H1 (cell line): ENCODE measurements at regions not wholly inside any gene's neighbourhood (a gene's known extent, or its start where the extent isn't known, plus 50 kb on each side); places are given as distances from the start of the nearest gene placed in this dataset.

Experiments used
- CEBPB ChIP-seq: IDR thresholded peaks from 2 replicates; pipeline ENCODE4 v1.6.1; 2012; ENCODE audit warnings: low read depth, low read length
- CTCF ChIP-seq, 3 experiments: IDR thresholded peaks; 1 replicate in 2 of 3; 2 replicates in 1 of 3; pipeline versions ENCODE4 v1.5.1 to v1.6.1; 2011; ENCODE audit warnings: low read length in 3 of 3, mild to moderate bottlenecking in 3 of 3, inconsistent platforms in 2 of 3, low read depth in 1 of 3, moderate library complexity in 1 of 3; ENCODE audit not compliant: insufficient read depth in 1 of 3; ENCODE audit errors: control extremely low read depth in 1 of 3
- EP300 ChIP-seq, 2 experiments: IDR thresholded peaks; 1 replicate in 1 of 2; 2 replicates in 1 of 2; pipeline ENCODE4 v1.6.1; 2011 to 2012; ENCODE audit warnings: low read depth in 2 of 2, low read length in 2 of 2, mild to moderate bottlenecking in 2 of 2, borderline replicate concordance in 1 of 2, inconsistent platforms in 1 of 2, moderate library complexity in 1 of 2
- EZH2 ChIP-seq: fragments of 200-600 bp; sonication (generic); IDR thresholded peaks from 2 replicates; pipeline ENCODE4 v1.7.1; 2012; ENCODE audit warnings: low read depth, mild to moderate bottlenecking, moderate library complexity, low read length, inconsistent platforms; ENCODE audit not compliant: severe bottlenecking
- GABPA ChIP-seq: IDR thresholded peaks from 2 replicates; pipeline ENCODE4 v1.6.1; 2011; ENCODE audit warnings: mild to moderate bottlenecking, low read length, moderate library complexity, borderline replicate concordance; ENCODE audit not compliant: insufficient read depth
- JUN ChIP-seq: IDR thresholded peaks from 2 replicates; pipeline ENCODE4 v1.6.1; 2011; ENCODE audit warnings: low read depth, mild to moderate bottlenecking, improper control_type of control experiment, low read length
- JUND ChIP-seq: IDR thresholded peaks from 2 replicates; pipeline ENCODE4 v1.6.1; 2011; ENCODE audit warnings: mild to moderate bottlenecking, improper control_type of control experiment, low read length
- POLR2A ChIP-seq, 2 experiments: IDR thresholded peaks; 1 replicate in 1 of 2; 2 replicates in 1 of 2; pipeline ENCODE4 v1.6.1; 2011; ENCODE audit warnings: low read depth in 2 of 2, low read length in 2 of 2, mild to moderate bottlenecking in 2 of 2; ENCODE audit errors: control extremely low read depth in 1 of 2
- POU5F1 ChIP-seq: IDR thresholded peaks from 2 replicates; pipeline ENCODE4 v1.6.1; 2011; ENCODE audit warnings: low read depth, mild to moderate bottlenecking, low read length, moderate library complexity
- RAD21 ChIP-seq, 2 experiments: IDR thresholded peaks in 1 of 2; conservative IDR thresholded peaks in 1 of 2; 2 replicates each; pipeline ENCODE4 v1.6.1; 2011; ENCODE audit warnings: low read depth in 2 of 2, low read length in 2 of 2, improper control_type of control experiment in 1 of 2, inconsistent platforms in 1 of 2, mild to moderate bottlenecking in 1 of 2, moderate library complexity in 1 of 2
- RXRA ChIP-seq: IDR thresholded peaks from 2 replicates; pipeline ENCODE4 v1.6.1; 2011; ENCODE audit warnings: low read depth, mild to moderate bottlenecking, low read length, moderate library complexity; ENCODE audit not compliant: insufficient read depth
- TEAD4 ChIP-seq: IDR thresholded peaks from 2 replicates; pipeline ENCODE4 v1.6.1; 2012; ENCODE audit warnings: low read depth, low read length, inconsistent platforms, mixed read lengths

- TF ChIP-seq CEBPB (no peak), POU5F1 (no peak), RXRA (no peak), EP300 (IDR thresholded peaks at IDR 0.05; ENCODE audit: borderline replicate concordance in 1 of 2, low read depth in 2 of 2, low read length in 2 of 2) (no peak), RAD21 (IDR thresholded peaks at IDR 0.05 in 1 of 2, conservative IDR thresholded peaks at IDR 0.05 in 1 of 2; ENCODE audit: low read depth in 2 of 2, low read length in 2 of 2) (no peak), GABPA (no peak), POLR2A (IDR thresholded peaks at IDR 0.05; ENCODE audit: control extremely low read depth in 1 of 2, low read depth in 2 of 2, low read length in 2 of 2) (no peak), JUN (no peak), CTCF (IDR thresholded peaks at IDR 0.05; ENCODE audit: control extremely low read depth in 1 of 3, insufficient read depth in 1 of 3, low read depth in 1 of 3, low read length in 3 of 3) (no peak), JUND (no peak), TEAD4 (no peak), EZH2 (no peak)
These were observed 212.0 kb upstream of the COL3A1 start for GRCh38 chr2:188762151-188762550.
